ENCODE measurements at regions not wholly inside any gene's neighbourhood (a gene's known extent, or its start where the extent isn't known, plus 50 kb on each side); places are given as distances from the start of the nearest gene placed in this dataset.

GRCh38 chr4:45596379-45597101, 527.3 kb downstream of the GABRG1 start:
- TF ChIP-seq POLR2A (IDR thresholded peaks at IDR 0.05) = no peak
- TF ChIP-seq CTCF (IDR thresholded peaks at IDR 0.05) = no peak

Measured in right lobe of liver (tissue), 4 donors.